Stimulated activated CD4-positive, alpha-beta T cell treated with anti-CD3 and anti-CD28 coated beads, TNF-alpha, amount 100 ng/mL, for 4 hours (primary cell): ENCODE measurements at regions not wholly inside any gene's neighbourhood (a gene's known extent, or its start where the extent isn't known, plus 50 kb on each side); places are given as distances from the start of the nearest gene placed in this dataset.

Experiments
- DNase-seq, 3 experiments: peaks; one replicate each; pipeline ENCODE4 v3.0.0-alpha.2; 2020; ENCODE audit warnings: low read depth in 3 of 3

DNA sequence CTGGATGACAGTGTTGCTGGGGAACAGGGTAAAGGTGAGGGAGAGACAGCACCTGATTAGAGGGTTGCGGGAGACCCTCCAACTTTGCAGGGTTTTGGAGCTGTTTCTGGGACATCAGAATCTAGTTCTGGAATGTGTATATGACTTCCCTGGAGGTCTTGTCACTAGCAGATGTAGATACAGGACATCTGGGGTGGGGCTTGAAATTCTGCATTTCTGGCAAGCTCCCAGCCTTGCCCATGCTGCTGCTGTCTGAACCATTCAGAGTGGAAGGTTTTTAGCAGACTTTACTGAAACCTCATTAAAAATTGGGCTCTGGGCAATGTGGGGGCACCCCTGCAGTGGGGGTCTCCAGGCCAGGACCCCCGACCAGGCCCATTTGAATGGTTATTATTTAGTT is 220.3 kb upstream of the SKOR2 start:
- DNase-seq: no peak

DNA sequence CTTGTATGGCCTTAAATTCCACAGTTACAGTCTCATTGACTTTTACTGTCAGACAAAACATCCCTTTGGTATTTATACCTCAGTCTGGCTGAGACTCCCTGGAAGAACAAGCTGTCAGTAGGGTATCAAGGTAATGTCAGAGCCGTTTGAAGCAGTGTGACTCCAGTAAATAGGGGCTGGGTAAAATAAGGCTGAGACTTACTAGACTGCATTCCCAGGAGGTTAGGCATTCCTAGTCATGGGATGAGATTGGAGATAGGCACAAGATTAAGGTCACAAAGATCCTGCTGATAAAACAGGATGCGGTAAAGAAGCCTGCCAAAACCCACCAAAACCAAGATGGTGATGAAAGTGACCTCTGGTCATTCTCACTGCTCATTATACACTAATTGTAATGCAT is 219.5 kb upstream of the SKOR2 start:
- no peak for DNase-seq

DNA sequence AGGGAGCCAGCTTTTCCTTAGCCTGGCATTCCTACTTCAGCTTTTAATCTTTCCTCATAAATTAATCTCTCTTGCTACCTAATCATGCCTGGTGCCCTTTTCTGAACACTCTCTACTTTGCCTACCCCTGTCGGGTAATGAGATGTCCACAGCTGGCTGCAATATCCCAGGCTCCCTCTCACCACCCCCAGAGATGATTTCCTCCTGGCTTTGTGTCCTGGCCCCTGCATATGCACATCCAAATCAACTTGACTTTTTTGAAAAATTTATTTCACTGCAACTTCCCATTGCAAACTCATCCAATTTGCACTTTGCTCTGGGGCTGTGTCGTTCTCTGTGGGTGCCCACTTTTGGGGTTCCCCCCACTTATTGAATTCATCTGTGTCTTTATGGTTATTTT is 218.1 kb upstream of the SKOR2 start:
- no peak for DNase-seq

DNA sequence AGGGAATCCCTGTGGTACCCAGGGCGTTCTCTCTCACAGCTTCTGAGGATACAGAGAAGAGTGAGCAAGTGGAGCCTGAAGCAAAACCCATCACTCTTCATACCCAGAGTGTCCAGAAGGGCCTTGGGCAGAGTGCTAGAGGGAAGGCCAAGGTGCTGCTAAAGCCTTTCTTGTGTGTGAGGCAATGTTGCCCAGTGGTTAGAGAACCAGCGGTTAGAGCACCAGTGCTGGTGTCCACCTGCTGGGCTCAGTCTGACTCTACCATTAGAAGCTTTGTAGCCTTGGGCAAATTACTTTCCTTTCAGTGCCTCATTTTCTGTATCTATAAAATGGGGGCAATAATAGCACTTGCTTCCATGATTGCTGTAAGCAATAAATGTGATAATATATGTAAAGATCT is 210.5 kb upstream of the SKOR2 start:
- no peak for DNase-seq

DNA sequence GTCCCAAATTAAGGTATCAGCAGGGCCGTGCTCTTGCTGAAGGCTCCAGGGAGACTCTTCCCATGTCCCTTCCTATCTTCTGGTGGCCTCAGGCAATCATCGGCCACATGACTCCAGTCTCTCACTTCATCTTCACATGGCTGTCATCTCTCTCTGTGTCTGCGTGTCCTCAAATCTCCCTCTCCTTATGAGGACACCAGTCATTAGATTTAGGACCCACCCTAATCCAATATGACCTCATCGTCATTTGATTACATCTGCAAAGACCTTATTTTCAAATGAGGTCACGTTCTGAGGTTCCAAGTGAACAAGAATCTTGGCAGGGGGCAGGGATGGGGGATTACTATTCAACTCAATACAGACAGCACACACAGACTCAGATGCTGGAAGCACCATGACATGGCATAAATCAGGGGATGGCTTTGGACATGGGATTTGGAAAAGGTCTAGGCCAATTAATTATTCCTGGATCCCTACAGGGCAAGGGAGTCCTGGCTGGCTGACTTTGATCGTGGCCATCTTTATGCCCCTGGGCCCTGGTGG is 210.0 kb upstream of the SKOR2 start:
- no peak for DNase-seq

DNA sequence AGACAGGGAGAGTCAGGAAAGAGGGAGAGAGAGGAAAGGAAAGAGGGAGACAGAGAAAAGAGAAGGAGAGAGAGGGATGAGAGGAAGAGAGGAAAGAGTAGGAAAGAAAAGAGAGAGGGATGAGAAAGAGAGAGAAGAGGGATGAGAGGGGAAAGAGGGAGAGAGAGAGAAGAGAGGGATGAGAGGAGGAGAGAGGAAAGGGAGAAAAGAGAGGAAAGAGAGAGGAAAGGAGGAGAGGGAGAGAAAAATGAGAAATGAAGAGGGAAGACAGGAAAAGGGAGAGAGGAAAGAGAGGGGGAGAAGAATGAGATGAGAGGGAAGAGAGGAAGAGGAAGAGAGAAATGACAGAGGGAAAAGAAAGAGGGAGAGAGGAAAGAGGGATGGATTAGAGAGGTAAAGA is 207.0 kb upstream of the SKOR2 start:
- no peak for DNase-seq

DNA sequence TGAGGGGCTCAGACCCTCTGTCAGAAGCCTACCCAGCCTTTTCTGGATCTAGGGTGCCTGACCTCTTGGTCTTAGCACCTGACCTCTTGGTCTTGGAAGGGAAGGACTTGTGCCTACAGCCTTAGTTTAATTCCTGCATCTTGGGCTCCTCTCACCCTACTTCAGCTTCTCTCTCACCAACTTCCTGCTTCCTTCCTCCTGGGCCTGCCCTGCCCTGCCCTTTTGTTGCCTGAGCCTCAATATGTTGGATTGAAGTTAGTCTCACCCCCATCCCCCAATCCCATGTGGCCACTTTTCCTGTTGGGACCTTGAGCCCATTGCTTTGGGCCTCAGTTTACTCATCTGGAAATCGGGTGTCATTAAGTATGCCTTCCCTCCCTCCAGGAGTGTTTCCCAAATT is 206.2 kb upstream of the SKOR2 start:
- DNase-seq: no peak

DNA sequence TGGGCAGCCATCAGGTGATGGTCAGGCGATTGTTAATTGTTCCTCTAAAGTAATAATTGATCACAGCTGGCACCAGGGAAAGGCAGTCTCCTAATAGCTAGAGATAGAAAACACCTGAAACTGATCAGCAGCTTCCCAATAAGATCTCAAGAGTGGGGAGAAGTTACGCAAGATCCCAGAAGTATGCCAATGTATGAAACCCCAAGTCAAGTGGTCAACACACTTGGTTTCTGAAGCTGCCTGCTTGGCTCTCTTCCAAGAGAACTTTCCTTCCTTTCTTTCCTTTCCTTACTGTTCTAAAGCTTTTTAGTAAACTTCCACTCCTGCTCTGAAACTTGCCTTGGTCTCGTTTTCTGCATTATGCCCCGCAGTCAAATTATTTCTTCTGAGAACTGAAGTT is 201.6 kb upstream of the SKOR2 start:
- no peak for DNase-seq

DNA sequence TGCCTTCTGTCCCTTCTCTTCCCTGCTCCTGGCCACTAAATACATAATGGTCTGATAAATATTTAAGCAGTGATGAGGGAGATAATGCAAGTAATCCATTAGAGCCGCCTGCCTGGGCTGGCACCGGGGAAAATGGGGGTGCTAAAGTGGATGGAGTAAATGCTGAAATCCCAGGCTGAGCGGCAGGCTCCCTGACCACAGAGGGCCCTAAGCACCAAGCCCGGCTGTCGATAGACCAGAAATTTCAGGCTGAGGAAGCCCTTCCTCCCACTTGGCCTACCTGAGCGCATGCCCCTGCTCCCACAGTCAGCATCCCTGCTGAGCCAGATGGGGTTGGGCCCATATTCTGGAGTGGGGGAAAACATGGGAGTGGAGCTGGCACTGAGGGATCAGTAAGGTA is 197.5 kb upstream of the SKOR2 start:
- no peak for DNase-seq

DNA sequence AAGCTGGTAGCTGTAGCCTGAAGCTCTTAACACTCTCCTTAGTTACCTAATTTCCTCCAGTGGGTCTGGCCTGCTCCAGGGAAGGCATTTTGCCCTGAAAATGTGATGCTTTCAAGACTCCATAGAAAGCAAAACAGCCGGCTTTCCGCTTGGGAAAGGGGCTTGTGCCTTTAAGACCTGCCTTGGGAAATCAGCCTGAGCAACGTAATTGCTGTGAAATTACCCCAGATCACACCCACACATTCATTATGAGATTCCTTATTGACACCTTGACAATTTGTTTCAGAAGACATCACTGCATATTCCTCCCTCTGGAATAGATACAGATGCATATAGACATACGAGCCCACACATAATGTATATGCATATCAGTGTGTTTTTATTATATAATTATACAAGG is 190.5 kb upstream of the SKOR2 start:
- DNase-seq: no peak

DNA sequence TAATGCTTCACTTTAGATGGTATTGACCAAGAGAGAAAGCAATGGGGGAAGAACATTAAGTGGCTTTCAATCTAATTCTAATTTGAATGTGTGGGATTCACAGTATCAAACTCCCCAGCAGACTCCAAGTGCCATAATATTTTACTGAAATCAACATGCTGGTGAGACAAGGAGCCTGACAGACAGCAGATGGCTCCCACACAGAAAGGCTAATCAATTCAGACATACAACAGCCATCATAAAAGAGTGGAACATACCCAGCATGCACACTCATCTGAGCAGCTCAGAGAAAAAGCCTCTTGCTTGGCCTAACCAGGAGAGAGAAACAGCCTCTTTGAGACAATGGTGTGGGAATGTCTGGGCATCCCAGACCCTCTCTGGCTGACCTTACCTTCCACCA is 186.5 kb upstream of the SKOR2 start:
- DNase-seq: no peak

DNA sequence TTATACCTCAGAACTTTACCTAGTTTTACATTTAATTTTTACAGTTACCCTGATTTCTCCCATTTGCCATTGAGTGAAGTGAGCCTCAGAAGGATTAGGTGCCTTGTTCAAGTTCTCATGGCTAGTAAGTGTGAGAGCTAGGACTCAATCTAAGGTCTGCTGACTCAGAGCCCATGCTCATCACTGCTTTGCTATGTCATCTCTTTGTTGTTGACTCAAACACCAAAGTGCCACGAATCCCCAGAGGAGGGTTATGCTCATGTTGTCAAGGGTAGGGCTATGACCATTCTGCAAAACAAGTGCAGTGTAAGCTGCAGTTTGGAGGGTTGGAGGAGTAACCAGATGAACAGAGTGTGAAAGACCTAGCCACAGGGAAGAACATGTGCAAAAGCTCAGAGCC is 185.4 kb upstream of the SKOR2 start:
- DNase-seq: no peak

DNA sequence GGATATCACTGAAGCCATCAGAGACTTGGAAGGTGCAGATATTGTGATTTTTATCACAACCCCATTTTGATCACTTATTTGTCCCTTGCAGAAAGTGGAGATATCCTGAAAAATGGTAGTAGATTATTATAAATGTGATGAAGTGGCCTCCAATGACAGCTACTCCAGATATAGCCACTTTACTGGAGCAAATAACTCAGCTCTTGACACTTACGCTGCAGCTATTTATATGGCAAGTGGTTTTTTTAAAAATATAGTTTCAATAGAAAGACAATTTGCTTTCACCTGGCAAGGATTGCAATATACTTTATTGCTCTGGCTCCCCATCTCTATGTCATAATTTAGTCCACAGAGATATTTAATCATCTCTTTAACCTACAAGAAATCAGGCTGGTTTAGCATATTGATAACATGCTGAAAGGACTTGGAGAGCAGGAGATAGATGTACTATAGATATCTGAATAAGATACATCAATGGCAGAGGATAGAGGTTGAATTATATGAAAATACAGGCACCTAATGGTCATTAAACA is 182.8 kb upstream of the SKOR2 start:
- DNase-seq: no peak

DNA sequence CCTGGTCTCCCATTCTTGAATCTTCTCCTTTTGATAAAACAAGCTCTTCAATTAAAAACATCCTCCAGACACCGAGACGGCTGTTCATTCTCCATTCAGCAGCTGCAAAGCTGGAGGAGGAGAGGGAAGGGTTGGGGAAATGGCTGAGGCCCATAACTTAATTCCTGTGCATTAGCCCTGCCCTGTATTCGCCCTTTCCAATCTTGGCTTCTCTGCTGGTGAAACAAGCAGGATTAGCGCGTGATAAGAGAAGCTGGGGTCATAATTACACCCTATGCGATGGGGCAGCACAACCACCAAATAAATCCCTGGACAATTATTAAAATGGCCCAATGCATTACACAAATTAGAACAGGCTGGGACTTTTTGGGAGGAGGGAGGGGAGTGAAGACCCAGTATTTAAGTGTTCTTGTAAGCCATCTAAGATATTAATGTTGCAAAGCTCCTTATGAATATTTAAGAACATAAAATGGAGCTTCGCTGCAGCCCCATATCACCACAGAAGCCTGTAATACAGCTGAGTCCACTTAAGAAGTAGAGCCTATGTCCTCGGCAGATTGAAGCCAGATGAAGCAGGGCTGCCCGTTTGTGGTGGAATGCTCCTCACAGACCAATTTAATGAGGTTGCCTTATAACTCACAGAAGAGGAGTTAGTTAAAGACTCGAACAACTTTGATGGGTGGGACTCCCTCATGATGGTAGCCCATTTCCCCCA is 176.6 kb upstream of the SKOR2 start:
- no peak for DNase-seq

DNA sequence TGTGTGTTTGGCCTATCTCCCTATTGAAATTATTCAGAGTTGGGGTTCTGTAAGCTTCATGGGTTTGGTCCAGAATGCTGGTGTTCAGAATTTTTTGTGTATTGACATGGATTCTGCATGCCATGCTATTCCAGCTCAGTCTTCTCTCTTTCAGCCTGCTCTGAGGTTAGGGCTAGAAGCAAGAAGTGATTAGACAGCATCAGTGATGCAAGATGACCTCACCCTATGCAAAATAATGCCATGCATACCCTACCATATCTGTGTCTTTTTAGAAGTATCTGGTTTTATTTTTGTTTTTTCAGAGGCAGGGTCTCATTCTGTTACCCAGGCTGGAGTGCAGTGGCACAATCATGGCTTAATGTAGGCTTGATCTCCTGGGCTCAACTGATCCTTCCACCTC is 175.6 kb upstream of the SKOR2 start:
- DNase-seq: no peak

DNA sequence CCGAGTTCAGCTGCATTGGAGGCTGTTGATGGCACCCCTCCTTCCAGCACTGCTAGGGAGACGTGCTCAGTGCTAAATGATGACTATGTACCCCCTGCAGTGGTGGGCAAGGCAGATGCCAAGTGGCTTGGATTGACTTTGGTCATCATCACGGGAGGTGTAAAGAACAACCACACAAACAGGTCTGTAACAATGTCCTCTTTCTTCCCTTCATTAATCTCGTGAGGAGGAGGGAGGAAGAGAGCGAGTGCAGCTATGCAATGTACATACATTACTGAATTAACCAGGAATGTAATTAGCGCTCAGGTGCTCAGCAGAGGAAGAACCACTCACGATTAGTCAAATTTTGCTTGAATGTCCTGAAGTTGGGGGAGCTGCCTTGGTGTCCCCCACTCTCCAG is 173.9 kb upstream of the SKOR2 start:
- no peak for DNase-seq

DNA sequence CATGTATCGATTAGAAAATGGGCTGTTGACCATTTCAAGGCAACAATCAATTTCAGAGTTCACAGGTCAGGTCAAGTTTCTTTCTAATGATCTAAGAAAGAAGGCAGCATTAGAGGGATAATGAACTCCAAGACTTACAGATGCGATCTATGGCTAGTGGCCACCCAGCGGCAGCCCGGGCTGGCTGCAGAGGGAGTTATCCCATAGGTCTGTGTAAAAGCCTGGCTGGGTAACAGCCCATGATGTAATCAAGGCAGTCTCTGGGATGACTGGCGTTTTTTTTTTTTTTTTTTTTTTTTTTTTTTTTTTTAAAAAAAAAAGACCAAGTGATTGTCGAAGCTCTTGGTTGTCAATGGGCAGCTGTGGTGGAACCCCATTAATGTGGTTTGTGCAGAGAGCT is 171.1 kb upstream of the SKOR2 start:
- no peak for DNase-seq

DNA sequence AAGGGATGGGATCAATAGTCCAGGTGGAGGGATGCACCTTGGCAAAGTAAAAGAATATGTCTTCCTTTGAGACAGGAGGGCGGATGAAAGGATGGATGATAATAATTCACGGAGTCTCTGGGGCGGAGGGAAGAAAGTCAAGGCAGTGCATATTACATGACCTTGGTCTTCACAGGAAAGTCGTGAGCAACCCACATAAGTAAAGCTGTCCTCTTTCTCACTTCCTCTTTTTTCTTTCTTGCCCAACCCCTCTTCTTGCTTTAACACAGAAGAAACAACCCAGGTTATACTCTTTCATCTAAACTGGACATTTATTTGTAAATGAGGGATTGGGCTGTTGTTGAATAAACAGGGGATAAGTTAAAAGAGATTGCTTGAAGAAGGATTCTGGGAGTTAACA is 168.7 kb upstream of the SKOR2 start:
- DNase-seq: no peak

DNA sequence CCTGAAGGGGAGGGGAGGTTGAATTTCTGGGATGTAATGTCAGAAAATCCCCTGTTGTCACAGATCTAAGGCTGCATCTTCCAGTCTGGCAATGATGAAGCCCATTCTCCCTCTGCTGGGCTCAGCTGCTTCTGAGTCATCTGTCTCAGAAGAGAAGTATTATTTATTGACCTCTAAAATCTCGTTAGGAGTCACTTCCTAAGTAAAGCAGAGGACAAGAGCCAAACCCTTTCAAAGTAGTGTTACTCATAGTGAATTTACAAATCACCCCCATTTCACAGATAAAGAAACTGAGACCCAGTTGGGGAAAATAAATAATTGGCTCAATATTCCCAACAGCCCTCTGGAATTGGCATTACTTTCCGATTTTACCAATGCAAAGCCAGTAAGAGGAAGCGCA is 167.3 kb upstream of the SKOR2 start:
- DNase-seq: no peak

DNA sequence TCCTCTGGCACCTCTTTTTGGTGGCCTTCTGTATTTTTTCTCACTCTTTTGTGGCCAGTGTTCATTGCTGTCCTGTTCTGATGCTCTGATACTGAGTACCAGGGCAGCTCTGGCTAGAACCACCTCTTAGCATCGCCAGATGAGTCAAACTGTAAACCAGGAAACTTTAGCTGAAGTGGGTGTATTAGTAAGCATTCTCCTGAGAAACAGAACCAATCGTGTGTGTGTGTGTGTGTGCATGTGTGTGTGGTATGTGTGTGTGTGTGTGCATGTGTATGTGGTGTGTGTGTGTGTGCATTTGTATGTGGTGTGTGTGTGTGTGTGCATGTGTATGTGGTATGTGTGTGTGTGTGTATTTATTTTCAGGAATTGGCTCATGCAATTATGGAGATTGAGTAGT is 166.3 kb upstream of the SKOR2 start:
- DNase-seq: no peak

DNA sequence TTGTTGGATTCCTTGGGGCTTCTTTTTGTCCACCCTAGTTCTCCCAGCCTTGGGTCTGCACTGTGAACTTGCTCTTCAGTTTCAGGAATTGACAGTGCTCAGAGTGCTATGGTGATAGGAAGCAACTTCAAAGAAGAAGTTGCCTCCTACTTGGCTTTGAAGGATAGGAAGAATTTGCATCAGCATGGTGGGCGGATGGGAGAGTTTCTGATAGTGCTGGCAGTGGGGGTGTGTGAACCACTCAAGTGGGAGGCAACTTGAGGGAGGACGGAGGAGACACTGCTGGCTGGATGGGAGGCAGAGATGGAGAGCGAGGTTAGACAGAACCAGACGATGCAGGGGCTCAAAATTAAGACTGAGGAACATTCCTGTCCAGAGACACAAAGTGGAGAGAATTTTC is 164.4 kb upstream of the SKOR2 start:
- DNase-seq: no peak

DNA sequence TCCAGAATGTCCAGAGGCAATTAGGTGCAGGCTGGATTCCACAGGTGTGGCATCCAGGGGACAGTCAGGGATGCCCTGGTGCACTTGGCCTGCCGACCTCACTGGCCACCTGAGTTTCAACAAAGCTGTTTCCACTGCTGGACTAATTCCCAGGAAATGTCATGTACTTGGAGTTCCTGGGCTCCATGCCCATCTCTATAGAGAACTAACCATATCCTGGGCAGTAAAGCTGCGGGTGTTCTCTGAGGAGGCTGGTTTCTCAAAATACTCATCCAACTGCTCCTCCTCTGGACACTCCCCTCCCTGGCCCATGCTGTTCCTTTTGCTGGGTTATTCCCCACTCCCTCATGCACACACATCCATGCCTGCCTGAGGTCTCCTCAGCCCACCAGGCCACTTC is 161.9 kb upstream of the SKOR2 start:
- DNase-seq: no peak

DNA sequence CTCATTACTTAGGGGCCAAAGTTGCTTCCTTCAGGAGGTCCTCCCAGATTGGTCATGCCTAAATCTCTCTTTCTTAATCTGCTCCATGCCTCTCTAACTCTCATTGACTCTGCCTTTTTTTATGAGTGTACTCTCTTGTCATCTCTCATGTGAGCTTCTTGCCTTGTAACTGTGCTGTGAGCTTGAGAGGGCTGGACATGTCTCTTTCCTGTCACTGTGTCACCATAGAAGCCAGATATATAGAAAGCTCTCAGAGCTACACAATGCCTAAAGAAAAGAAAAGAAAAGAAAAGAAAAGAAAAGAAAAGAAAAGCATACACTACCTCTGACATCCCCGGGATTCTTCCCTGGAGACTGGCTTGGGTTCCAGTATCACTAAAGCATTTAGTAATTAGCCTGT is 161.5 kb upstream of the SKOR2 start:
- DNase-seq: no peak

DNA sequence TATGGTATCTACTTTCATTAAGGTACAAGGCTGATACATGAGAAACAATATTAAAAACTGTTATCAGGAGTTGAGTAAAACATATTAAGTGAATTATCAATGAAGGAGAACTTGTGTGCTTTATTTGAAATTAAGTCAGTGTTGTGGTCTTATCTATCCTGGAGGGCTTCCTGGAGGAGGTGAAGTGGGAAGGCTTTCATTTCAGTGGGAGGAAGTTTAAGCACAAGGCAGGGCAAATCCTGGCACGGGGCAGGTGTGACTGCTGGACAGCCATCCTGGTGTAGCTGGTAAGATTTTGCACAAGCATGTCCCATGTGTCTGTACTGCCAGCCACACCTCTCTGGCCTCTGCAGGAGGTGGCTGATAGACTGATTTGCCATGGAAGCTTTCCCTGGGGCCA is 159.7 kb upstream of the SKOR2 start:
- DNase-seq: no peak
